ENCODE measurements at regions not wholly inside any gene's neighbourhood (a gene's known extent, or its start where the extent isn't known, plus 50 kb on each side); places are given as distances from the start of the nearest gene placed in this dataset.

DNA sequence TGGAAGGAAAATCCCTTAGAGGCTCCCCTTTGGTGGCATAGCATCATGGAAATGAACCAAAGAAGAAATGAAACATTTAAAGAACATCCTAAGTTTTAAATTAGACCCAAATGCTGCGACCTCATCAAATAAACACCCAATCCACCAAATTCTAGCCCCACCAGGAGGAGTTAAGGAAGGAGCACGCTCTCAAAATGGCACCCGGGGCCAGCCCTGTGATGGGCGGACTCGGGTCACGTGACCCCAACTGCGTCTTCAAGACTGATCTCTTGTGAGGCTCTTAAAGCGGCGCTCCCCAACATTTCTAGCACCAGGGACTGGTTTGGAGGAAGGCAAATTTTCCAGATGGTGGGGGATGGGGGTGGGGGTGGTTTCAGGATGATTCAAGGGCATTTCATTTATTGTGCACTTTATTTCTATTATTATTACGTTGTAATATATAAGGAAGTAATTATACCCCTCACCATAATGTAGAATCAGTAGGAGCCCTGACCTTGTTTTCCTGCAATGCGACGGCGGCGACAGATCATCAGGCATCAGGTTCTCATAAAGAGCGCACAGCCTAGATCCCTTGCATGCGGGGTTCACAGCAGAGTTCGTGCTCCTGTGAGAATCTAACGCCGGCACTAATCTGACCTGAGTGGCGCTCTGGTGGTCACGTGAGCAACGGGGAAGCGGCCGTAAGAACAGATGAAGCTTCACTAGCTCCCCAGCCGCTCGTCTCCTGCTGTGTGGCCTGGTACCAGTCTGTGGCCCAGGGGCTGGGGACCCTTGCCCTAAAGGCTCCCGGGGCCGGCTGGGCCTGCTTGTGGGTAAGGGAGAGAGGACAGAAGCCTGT is 55.3 kb upstream of the SLC22A11 start (continued):
- TF ChIP-seq SMAD1 (IDR thresholded peaks at IDR 0.05; ENCODE audit: low read depth, low read length, partially characterized antibody) = no peak
- TF ChIP-seq HCFC1 (IDR thresholded peaks at IDR 0.05; ENCODE audit: low read depth, low read length) = no peak
- TF ChIP-seq HDAC8 (tag; IDR thresholded peaks at IDR 0.05) = no peak
- TF ChIP-seq MEF2D (tag; conservative IDR thresholded peaks at IDR 0.05; ENCODE audit: low read depth) = no peak
- TF ChIP-seq NCOR1 (IDR thresholded peaks at IDR 0.05) = no peak
- TF ChIP-seq NELFE (IDR thresholded peaks at IDR 0.05; ENCODE audit: insufficient read depth, insufficient read length) = no peak
- no peak for TF ChIP-seq ZC3H4 (CRISPR knock-in tag; IDR thresholded peaks at IDR 0.05; ENCODE audit: borderline replicate concordance)
- no peak for TF ChIP-seq ZC3H8 (IDR thresholded peaks at IDR 0.05)
- no peak for TF ChIP-seq ZBTB17 (CRISPR knock-in tag; IDR thresholded peaks at IDR 0.05)
- no peak for TF ChIP-seq ZNF146 (CRISPR knock-in tag; IDR thresholded peaks at IDR 0.05; ENCODE audit: unreplicated experiment)
- TF ChIP-seq, protein P1, sequence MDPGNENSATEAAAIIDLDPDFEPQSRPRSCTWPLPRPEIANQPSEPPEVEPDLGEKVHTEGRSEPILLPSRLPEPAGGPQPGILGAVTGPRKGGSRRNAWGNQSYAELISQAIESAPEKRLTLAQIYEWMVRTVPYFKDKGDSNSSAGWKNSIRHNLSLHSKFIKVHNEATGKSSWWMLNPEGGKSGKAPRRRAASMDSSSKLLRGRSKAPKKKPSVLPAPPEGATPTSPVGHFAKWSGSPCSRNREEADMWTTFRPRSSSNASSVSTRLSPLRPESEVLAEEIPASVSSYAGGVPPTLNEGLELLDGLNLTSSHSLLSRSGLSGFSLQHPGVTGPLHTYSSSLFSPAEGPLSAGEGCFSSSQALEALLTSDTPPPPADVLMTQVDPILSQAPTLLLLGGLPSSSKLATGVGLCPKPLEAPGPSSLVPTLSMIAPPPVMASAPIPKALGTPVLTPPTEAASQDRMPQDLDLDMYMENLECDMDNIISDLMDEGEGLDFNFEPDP (CRISPR knock-in tag; IDR thresholded peaks at IDR 0.05) = no peak
- TF ChIP-seq, protein P2, sequence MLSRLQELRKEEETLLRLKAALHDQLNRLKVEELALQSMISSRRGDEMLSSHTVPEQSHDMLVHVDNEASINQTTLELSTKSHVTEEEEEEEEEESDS (CRISPR knock-in tag; IDR thresholded peaks at IDR 0.05) = no peak
- no peak for TF ChIP-seq ZNF23 (CRISPR knock-in tag; IDR thresholded peaks at IDR 0.05)
- TF ChIP-seq, protein P3, sequence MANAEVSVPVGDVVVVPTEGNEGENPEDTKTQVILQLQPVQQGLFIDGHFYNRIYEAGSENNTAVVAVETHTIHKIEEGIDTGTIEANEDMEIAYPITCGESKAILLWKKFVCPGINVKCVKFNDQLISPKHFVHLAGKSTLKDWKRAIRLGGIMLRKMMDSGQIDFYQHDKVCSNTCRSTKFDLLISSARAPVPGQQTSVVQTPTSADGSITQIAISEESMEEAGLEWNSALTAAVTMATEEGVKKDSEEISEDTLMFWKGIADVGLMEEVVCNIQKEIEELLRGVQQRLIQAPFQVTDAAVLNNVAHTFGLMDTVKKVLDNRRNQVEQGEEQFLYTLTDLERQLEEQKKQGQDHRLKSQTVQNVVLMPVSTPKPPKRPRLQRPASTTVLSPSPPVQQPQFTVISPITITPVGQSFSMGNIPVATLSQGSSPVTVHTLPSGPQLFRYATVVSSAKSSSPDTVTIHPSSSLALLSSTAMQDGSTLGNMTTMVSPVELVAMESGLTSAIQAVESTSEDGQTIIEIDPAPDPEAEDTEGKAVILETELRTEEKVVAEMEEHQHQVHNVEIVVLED (CRISPR knock-in tag; IDR thresholded peaks at IDR 0.05) = no peak
- no peak for TF ChIP-seq SMC3 (conservative IDR thresholded peaks at IDR 0.05; ENCODE audit: insufficient read depth, low read depth, low read length)
- no peak for TF ChIP-seq CBFA2T3 (IDR thresholded peaks at IDR 0.05)
- TF ChIP-seq U2AF2 (optimal IDR thresholded peaks at IDR 0.05; ENCODE audit: low read depth, low read length) = no peak
- TF ChIP-seq MAFF (IDR thresholded peaks at IDR 0.05; ENCODE audit: low read length) = no peak
- TF ChIP-seq RFX1 (IDR thresholded peaks at IDR 0.05) = no peak
- TF ChIP-seq JUNB (CRISPR knock-in tag; conservative IDR thresholded peaks at IDR 0.05) = no peak
- TF ChIP-seq, protein P4, sequence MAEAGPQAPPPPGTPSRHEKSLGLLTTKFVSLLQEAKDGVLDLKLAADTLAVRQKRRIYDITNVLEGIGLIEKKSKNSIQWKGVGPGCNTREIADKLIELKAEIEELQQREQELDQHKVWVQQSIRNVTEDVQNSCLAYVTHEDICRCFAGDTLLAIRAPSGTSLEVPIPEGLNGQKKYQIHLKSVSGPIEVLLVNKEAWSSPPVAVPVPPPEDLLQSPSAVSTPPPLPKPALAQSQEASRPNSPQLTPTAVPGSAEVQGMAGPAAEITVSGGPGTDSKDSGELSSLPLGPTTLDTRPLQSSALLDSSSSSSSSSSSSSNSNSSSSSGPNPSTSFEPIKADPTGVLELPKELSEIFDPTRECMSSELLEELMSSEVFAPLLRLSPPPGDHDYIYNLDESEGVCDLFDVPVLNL (CRISPR knock-in tag; IDR thresholded peaks at IDR 0.05; ENCODE audit: low read depth) = no peak
- TF ChIP-seq ZNF561 (CRISPR knock-in tag; conservative IDR thresholded peaks at IDR 0.05) = no peak
- TF ChIP-seq, protein P5, sequence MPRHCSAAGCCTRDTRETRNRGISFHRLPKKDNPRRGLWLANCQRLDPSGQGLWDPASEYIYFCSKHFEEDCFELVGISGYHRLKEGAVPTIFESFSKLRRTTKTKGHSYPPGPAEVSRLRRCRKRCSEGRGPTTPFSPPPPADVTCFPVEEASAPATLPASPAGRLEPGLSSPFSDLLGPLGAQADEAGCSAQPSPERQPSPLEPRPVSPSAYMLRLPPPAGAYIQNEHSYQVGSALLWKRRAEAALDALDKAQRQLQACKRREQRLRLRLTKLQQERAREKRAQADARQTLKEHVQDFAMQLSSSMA (CRISPR knock-in tag; IDR thresholded peaks at IDR 0.05) = no peak
- no peak for TF ChIP-seq SIX5 (IDR thresholded peaks at IDR 0.05; ENCODE audit: borderline replicate concordance in 1 of 2, insufficient read depth in 1 of 2, low read depth in 1 of 2, low read length in 2 of 2)
- no peak for TF ChIP-seq MBD2 (IDR thresholded peaks at IDR 0.05; ENCODE audit: borderline replicate concordance, low read depth)
- TF ChIP-seq CEBPB (tag; IDR thresholded peaks at IDR 0.05) = no peak

All from K562 (cell line).